GM12891 (cell line): ENCODE measurements at regions not wholly inside any gene's neighbourhood (a gene's known extent, or its start where the extent isn't known, plus 50 kb on each side); places are given as distances from the start of the nearest gene placed in this dataset.

Experiments used
- POLR2A ChIP-seq: IDR thresholded peaks from 2 replicates; pipeline ENCODE4 v1.6.1; 2011; ENCODE audit warnings: low read depth, low read length, control low read depth
- POLR2AphosphoS5 ChIP-seq: IDR thresholded peaks from 2 replicates; pipeline ENCODE4 v1.6.1; 2011; ENCODE audit warnings: low read depth, low read length, control low read depth
- POU2F2 ChIP-seq: IDR thresholded peaks from 2 replicates; pipeline ENCODE4 v1.6.1; 2011; ENCODE audit warnings: low read depth, mild to moderate bottlenecking, control low read depth, low read length, moderate library complexity
- SPI1 ChIP-seq: IDR thresholded peaks from 2 replicates; pipeline ENCODE4 v1.6.1; 2011; ENCODE audit warnings: low read depth, low read length, control low read depth
- TAF1 ChIP-seq: IDR thresholded peaks from 2 replicates; pipeline ENCODE4 v1.6.1; 2011; ENCODE audit warnings: low read depth, low read length, control low read depth

GRCh38 chr6:14462566-14462965, 345.0 kb downstream of the CD83 start:
- TF ChIP-seq POLR2AphosphoS5 (no peak), POLR2A (no peak), TAF1 (no peak), POU2F2 (no peak), SPI1 (no peak)
